Left ventricle myocardium inferior (tissue), 1 donor: ENCODE measurements at regions not wholly inside any gene's neighbourhood (a gene's known extent, or its start where the extent isn't known, plus 50 kb on each side); places are given as distances from the start of the nearest gene placed in this dataset.

Experiments used
- DNase-seq: peaks from one replicate; pipeline ENCODE4 v3.0.0-alpha.2; 2020
- H3K27ac ChIP-seq: fragments of 200-600 bp; replicated peaks from 2 replicates; pipeline ENCODE4 v1.8.0; 2021
- H3K27me3 ChIP-seq: fragments of 200-600 bp; 2 replicates; pipeline ENCODE4 v1.8.0; 2021; ENCODE audit warnings: low read depth
- H3K36me3 ChIP-seq: fragments of 200-600 bp; 2 replicates; pipeline ENCODE4 v1.8.0; 2021
- H3K4me1 ChIP-seq: fragments of 200-600 bp; 2 replicates; pipeline ENCODE4 v1.8.0; 2021
- H3K4me3 ChIP-seq: fragments of 200-600 bp; 2 replicates; pipeline ENCODE4 v1.8.0; 2021; ENCODE audit warnings: mild to moderate bottlenecking, moderate library complexity
- H3K9me3 ChIP-seq: fragments of 200-600 bp; replicated peaks from 2 replicates; pipeline ENCODE4 v1.8.0; 2021
- intact Hi-C: fragments of 100-400 bp; cut with micrococcal nuclease; formaldehyde crosslinking; loops from one replicate; pipeline ENCODE4 v1.11.0; 2022
- TF ChIP-seq, protein P1 (sequence below): fragments of 200-600 bp; IDR thresholded peaks from 2 replicates; pipeline ENCODE4 v1.8.0; 2021; ENCODE audit warnings: antibody characterized with exemption, mild to moderate bottlenecking, borderline replicate concordance
- donor health status: DM: no; HTN: yes; CAD: no; lungs with severe emphysema.

DNA sequence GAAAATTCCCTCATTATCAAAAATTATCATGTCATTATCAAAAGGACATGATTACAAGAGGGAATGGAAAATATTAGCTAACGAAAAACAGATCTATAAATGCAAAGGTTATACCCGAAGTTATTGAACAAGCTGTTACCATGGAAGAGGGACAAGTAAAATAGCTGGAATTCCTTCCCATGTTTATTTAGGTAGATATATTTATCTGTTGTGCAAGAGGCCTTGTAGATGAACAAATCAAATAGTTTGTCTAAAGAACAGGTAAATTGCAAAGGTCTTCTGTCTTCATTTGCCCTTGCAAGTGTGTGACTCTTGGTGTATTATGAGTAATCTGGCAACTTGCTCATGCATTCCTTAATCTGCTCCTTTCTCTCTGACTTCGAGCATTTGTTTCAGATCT is 1170.9 kb downstream of the SORCS1 start:
- H3K4me3 ChIP-seq = no peak overlapping the region
- H3K27me3 ChIP-seq = no peaks in the 10 kb centered on the region
- no peaks in the 10 kb centered on the region for H3K36me3 ChIP-seq
- TF ChIP-seq, protein P1, sequence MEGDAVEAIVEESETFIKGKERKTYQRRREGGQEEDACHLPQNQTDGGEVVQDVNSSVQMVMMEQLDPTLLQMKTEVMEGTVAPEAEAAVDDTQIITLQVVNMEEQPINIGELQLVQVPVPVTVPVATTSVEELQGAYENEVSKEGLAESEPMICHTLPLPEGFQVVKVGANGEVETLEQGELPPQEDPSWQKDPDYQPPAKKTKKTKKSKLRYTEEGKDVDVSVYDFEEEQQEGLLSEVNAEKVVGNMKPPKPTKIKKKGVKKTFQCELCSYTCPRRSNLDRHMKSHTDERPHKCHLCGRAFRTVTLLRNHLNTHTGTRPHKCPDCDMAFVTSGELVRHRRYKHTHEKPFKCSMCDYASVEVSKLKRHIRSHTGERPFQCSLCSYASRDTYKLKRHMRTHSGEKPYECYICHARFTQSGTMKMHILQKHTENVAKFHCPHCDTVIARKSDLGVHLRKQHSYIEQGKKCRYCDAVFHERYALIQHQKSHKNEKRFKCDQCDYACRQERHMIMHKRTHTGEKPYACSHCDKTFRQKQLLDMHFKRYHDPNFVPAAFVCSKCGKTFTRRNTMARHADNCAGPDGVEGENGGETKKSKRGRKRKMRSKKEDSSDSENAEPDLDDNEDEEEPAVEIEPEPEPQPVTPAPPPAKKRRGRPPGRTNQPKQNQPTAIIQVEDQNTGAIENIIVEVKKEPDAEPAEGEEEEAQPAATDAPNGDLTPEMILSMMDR = no peak
- no peak overlapping the region for H3K27ac ChIP-seq
- H3K4me1 ChIP-seq = no peaks in the 10 kb centered on the region
- H3K9me3 ChIP-seq = no peaks in the 10 kb centered on the region
- intact Hi-C loops = no loop called here
- DNase-seq = no peak

DNA sequence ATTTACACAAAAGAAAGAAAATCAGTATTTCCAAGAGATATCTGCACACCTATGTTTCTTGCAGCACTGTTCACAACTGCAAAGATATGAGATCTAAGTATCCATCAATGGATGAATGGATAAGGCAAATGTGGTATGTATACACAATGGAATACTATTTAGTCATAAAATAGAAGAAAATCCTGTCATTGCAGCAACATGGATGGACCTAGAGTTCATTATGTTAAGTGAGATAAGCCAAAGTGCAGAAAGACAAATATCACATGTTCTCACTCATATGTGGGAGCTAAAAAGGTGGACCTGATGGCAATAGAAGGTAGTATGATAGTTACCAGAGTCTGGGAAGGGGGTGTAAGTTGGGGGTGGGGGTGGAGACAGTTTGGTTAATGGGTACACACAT is 1171.6 kb downstream of the SORCS1 start:
- Histone ChIP-seq H3K27ac (no peak overlapping the region), H3K36me3 (no peaks in the 10 kb centered on the region), H3K4me1 (no peaks in the 10 kb centered on the region), H3K9me3 (no peaks in the 10 kb centered on the region), H3K27me3 (no peaks in the 10 kb centered on the region), H3K4me3 (no peak overlapping the region)
- DNase-seq = no peak
- intact Hi-C loops = no loop called here
- TF ChIP-seq, protein P1 = no peak

DNA sequence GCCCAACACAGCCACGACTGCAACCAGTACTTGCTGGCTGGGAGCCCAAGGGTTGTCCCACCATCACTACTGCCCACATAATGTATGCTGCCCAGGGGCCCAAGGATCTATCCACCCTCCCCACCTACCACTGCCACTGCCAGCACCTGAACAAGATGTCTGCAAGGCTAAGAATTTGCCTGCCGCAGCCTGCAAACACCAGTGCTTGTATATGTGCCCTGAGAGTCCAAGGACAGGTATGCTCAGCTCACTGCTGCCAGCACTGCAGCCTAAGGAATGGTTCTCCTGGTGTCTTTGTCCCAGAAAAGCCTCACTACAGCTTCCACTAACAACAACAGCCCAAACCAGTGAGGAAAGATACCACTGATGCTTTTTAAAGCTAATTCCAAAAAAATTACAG is 1174.0 kb downstream of the SORCS1 start:
- no peak overlapping the region for H3K4me3 ChIP-seq
- no peak for DNase-seq
- H3K36me3 ChIP-seq = no peaks in the 10 kb centered on the region
- no peaks in the 10 kb centered on the region for H3K27me3 ChIP-seq
- intact Hi-C loops = no loop called here
- H3K27ac ChIP-seq = no peak overlapping the region
- H3K9me3 ChIP-seq = no peaks in the 10 kb centered on the region
- H3K4me1 ChIP-seq = no peaks in the 10 kb centered on the region
- TF ChIP-seq, protein P1 = no peak

DNA sequence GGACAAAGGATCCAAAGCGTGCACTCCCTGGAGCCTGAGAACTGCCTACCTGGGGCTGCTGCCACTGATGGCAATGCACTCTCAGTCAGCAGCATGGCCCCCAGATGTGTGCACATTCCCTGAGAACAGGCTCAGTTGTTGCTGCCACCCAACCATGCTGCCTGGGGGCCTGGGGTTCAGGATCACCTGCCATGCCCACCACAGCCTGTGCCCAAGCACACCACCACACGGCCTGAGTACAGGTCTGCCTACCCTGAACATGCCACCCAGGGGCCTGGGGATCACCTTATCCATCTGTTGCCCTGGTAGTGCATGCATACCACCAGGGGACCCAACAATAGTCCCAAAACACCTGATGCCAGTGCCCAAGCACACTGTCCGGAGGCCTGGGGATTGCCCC is 1174.5 kb downstream of the SORCS1 start:
- no peak overlapping the region for H3K27ac ChIP-seq
- H3K36me3 ChIP-seq = no peaks in the 10 kb centered on the region
- no peak for DNase-seq
- no peaks in the 10 kb centered on the region for H3K9me3 ChIP-seq
- no peak overlapping the region for H3K4me3 ChIP-seq
- TF ChIP-seq, protein P1 = no peak
- intact Hi-C loops = no loop called here
- no peaks in the 10 kb centered on the region for H3K27me3 ChIP-seq
- H3K4me1 ChIP-seq = no peaks in the 10 kb centered on the region

DNA sequence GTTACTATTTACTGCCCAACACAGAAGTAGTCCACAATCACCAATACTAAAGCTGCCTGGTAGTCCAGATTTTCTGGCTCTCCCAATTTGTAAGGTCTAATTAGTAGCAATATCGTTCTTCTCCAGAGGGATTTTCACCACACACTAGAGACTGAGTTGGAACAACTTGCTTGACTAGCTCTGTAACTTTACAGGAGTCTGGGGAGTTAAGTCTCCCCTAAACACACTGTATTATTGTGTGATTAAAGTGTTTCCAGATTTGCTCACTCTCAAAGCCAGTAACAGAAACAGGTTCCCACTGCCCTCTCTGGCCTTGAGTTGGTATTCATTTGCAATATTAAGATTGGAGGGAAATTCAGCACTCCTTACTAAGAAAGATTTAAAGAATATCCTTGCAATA is 1175.7 kb downstream of the SORCS1 start:
- Histone ChIP-seq H3K4me3 (no peak overlapping the region), H3K9me3 (no peaks in the 10 kb centered on the region)
- intact Hi-C loops = no loop called here

More for the DNA sequence above, 1175.7 kb downstream of the SORCS1 start:
- Histone ChIP-seq H3K27me3 (no peaks in the 10 kb centered on the region), H3K27ac (no peak overlapping the region), H3K36me3 (no peaks in the 10 kb centered on the region), H3K4me1 (no peaks in the 10 kb centered on the region)
- DNase-seq = no peak
- TF ChIP-seq, protein P1 = no peak
